Mesenteric fat pad (tissue), 1 donor: ENCODE measurements at regions not wholly inside any gene's neighbourhood (a gene's known extent, or its start where the extent isn't known, plus 50 kb on each side); places are given as distances from the start of the nearest gene placed in this dataset.
"Not testable (repeated sequence)": the region's sequence is repeated elsewhere in the genome, so short reads cannot be mapped to it uniquely, and the experiment has no call there.

Experiments used
- DNase-seq: peaks from one replicate; pipeline ENCODE4 v3.0.0-alpha.2; 2020; ENCODE audit warnings: low spot score
- donor health status: DM: yes; HTN: yes; CAD: no.

DNA sequence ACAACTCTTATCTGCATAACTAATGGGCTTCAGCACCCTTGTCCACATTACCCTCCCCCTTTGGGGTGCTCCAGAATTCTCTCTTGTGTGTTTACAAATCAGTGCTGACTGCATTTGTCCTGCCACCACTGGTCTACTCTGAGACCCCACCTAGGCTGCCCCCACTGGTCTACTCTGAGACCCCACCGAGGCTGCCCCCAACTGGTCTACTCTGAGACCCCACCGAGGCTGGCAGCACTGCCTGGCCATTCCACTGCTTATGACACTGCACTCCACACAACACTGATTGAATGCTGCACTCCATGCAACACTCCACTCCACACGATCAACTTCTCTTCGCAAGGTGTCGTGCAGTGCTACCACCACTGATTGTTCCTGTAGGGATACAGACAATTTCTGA, 1459.2 kb upstream of the SLC10A2 start:
- no peak for DNase-seq

DNA sequence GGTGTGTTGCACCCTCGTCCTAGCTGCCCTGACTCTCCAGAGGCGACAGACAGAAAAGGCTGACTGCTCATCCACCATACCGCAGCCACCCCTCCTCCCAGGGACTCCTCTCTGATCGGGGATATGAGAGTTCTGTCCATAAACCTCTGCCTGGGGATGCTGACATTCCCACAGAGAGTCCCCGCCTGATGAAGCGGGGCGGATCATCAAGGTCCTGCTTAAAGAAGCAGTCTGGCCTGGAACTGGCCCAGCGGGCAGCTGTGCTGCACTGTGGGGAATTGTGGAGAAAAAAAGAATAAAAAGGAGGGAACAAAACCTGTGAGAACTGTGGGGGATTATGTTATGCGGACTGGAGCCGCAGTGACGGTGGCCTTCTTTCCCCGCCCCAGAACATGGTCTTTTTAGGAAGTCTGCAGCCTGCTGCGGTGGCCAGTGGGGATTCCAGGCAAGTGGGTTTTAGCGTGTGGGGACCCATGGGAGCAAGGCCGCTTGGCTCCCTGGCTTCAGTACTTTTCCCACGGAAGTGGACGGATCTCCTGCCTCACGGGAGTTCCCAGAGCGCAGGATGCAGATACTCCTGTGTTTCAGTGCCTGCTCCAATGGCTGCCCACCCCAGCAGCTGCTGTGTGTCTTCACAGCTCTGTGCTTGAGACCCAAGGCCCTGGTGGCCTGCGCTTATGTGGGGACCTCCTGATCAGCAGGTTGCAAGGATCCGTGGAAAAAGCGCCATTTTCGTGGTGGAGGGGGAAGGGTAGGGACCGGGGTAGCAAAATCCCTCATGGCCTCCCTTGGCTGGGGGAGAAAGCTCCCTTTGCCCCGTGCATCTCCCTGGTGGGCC, 1456.2 kb upstream of the SLC10A2 start:
- peak; percentile 59 for DNase-seq

DNA sequence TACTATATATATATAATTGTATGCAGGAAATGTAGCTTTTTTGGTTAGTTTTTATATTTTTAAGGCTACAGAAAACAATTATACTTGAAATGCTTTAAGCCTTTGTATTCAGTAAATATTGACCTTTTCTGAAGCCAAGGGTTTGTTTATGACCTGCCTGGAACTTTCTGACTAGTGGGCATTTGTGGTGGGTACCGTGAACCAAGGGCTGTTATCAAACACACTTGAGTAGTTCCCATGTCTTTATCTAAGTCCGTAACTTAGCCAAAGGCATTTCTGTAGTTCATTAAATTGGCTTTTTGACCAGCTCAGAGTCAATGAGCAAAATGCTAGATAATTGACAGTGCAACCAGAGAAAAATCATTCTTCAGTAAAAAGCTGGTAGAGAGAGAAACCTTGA, 1444.2 kb upstream of the SLC10A2 start:
- DNase-seq = no peak

DNA sequence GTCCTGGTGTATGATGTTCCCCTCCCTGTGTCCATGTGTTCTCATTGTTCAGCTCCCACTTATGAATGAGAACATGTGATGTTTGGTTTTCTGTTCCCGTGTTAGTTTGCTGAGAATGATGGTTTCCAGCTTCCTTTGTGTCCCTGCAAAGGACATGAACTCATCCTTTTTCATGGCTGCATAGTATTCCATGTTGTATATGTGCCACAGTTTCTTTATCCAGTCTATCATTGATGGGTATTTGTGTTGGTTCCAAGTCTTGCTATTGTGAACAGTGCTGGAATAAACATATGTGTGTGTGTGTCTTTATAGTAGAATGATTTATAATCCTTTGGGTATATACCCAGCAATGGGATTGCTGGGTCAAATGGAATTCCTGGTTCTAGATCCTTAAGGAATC, 1427.3 kb upstream of the SLC10A2 start:
- DNase-seq = not testable (repeated sequence)

DNA sequence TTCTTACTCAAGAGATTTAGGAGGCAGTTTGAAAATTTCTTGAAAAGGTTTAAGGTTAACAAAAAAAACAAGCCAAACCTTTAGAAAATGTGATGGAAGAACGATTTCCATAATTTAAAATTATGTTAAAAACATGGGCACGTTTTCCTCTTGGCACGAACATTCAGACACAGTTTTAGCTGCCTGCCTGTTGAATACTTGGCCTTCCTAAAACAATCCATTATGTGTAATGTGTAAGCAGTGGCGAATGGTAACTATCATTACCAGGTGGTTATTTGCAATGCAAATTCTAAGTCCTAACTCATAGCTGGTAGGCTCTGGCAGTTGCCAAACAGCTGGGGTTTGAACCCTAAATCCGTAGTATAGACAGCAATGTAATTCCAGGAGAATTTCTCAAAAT, 1425.7 kb upstream of the SLC10A2 start:
- no peak for DNase-seq

DNA sequence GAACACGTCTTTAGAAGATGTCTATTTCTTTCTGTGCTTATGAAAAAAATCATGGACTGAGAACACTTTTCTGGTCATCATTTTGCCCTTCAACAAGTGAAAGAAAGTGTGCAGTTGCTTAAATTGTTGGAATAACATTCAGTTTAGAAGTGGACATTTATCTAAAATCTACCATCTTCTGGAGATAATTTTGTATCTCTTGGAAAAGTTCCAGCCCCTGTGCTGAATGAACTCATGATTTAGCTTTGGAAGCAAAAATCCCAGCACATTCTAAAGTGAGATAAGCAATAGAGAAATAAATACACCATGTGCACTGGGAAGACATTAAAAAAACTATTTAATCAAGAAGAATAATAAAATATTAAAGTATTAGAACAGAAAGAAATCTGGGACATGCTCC, 1420.8 kb upstream of the SLC10A2 start:
- DNase-seq = no peak

DNA sequence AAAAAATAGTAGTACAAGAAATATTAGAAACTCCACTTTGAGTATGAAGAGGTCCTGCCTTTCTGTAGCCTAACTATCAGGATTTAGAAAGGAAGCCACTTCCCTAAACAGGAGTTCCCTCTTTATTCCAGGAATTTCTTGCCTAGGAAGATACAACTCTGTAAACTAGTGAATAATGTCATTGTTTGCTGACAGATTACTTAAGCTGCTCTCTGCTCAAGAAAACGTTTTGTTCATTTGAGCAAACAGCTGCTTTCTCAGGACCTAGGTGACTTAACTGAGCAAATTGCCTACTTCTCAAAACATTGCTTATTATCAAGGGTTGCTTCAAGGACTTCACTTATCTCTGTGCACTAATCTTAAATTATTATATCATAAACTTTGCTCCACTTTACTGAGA, 1419.4 kb upstream of the SLC10A2 start:
- DNase-seq = no peak

DNA sequence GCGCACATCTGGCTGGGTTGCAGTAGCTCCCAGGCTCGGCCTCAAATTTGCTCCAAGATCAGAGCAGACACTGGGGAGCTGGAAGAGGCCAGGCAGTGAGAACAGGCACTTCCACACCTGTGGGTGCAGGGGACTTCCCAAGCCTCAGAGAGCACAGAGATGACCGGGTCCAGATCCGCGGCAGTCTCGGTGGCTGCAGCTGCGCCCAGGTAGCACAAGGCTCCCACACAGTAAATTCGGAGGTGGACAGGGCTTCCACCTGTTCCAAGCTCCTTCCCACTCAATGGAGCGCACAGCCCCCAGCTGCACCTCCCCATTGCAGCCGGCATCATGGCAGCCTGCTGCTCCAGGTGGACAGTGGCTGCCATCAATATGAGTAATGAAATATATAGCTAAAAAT, 1417.4 kb upstream of the SLC10A2 start:
- no peak for DNase-seq

DNA sequence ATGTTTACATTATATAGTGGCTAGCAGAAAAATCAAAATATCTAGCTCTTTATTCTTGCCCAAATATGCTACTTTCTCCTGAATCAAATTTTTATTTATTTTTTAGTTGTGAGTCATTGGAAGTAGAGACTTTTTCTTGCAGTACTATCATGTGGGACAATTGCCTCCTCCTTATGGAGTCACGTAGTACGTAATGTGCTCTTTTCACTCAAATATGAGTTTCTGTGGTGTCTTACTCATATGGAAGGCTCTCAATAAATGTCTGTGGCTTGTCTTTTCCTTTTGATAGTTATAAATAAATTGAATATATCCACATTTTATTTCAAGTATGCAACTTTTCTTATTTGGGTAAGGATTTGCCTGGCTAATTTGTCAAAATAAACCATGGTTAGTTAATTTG, 1411.0 kb upstream of the SLC10A2 start:
- DNase-seq = no peak

DNA sequence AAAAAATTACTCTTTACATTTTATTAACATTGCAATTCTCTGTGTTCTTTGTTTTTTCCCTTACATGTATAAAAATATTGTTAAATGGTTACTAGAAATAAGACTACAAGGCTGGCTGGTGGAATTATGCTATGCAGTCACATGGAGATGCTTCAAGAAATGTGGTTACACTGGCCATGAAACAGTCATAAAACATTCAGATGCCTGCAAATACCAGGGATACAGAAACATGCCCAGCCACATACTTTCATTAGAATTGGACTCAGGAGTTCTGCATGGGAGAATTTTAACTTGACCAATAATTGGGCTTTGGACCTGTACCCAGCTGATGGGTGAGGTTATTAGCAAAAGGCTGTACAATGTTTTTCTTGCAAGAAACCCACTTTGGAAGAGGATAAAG, 1407.7 kb upstream of the SLC10A2 start:
- DNase-seq = no peak

DNA sequence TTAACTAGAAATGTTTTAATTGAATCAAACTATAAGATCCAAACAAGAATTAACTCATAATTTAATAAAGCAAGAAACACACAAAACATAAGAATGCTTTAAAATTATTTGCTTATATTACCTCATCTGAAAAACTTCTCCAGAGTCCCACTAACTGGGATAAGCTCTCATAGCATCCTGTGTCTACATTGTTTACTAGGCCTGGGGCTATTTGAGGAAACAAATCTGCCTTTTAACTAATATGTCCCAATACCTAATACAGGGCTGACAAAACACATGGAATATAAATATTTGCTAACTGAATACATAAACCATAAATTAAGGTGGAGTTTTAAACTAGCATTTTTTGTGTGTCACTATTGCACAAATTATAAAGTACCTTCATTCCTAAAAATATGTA, 1399.8 kb upstream of the SLC10A2 start:
- no peak for DNase-seq

DNA sequence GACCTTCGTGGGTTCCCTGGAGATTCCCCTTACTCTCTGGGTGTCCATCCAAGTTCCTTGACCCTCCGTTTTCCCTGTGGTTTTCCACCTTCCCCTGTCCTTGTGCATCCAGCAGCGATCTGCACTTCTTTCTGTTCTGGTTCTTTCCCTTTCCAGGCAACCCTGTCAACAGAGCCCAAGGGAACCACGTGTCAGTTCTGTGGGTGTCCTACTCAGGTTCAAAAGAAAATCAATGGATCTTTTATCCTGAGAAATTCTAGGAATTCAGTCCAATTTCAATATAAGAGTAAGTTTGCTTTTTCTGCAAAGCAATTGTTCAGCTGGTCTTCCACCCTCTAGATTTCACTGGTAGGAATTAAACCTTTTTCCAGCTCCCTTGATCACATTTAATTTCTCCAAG, 1394.8 kb upstream of the SLC10A2 start:
- no peak for DNase-seq

DNA sequence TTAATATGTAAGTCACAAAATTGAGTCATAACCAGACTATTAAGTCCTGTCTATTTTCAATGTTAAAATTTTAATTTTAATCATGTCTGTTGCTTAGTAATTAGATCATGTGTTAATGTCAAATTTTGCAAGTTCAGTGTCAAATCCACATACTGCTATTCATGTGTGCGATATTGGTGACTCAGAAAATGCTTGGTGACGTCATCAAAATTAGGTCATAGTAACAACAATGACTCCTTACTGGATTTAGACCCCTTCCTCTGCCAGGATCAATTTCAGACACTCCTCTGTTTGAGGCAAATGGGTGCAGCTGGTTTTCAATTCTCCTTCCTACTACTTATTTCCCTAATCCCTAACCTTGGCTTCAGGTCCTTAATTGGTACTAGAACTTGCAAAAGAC, 1394.3 kb upstream of the SLC10A2 start:
- no peak for DNase-seq

DNA sequence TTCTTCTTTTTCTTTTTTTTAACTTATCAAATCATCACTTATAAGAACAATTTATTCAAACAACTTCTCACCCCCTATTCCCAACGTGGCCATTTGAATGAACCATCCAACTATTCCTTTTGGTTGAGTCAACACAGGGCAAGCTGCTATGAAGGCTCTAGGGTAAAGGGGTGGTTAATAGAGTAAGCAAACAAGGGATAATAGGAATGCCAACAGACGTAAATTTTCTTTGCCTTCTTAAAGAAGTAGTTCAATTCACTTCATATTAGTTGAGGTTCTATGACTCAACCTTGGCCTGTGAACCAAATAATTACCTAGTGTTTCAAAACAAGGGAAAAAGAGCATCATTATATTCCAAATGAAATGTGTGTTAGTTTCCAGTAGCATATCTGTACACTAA, 1383.8 kb upstream of the SLC10A2 start:
- no peak for DNase-seq

DNA sequence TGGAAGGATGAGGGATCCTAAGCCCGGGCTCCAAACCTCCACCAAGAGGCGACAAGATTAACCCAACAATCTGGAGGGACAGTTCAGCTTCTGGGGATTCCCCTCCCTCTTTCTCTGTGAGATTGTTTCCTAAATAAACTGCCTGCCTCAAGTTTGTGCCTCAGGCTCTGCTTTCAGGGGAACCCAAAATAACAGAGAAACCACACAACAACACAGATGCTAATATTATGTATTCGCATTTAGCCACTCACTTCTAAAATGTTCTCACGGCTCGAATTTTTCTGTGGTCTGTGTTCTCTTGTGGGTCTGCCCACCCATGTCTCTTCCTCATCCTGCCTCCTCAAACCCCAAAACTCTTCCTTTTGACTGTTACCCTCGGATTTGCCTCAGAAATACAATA, 1381.1 kb upstream of the SLC10A2 start:
- DNase-seq = no peak

DNA sequence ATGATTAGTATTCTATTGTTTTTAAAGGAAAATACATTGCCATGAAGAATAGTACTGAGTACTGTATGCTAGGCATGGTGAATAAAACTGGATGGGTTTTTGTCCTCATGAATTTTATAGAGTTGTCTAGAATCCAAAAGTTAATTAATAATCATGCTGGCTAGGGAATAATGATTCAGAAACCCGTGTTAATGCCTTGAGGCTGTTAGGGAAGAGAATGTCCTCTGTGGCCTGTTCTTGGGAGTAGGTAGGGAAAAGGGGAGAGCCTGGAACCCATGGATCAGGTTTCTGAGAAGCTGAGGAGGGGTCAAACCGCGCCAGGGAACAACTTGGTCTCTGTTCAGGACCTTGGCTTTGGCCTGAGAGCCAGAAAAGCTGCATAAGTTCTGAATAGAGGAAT, 1376.3 kb upstream of the SLC10A2 start:
- no peak for DNase-seq

DNA sequence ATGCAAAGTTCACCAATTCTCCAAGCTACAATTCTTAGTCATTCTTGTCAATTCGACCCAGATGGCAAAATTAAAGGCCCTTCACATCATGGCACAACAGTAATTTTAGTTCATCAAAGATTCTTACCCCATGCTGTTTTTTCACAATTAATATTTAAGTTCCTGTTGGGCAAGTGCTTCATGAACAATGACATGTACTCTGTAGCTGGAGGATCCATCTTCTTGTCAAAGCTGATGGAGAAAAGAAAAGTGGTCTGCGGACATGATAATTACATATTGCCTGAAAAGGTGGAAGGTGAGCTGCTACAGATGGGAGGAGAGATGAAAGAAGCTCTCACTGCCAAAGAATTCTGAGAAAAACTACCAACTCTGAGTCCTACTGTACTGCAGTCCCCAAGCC, 1370.3 kb upstream of the SLC10A2 start:
- DNase-seq = no peak

DNA sequence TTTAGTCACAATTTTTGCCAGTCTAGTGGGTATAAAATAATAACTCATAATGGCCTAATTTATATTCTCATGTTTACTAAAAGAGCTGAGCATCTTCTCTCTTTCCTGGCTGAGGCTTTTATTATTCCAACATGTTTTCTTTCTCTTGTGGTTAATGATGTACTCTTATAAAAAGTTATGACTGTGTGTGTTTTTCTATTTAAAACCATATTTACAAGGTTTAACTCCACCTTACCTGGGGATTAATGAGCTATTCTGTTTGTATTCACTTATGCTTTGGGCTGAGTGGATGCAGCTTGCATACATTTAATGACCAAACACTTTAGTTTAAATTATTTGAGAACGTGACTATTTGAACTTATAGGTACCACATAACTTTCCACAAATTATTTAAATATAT, 1365.7 kb upstream of the SLC10A2 start:
- no peak for DNase-seq

DNA sequence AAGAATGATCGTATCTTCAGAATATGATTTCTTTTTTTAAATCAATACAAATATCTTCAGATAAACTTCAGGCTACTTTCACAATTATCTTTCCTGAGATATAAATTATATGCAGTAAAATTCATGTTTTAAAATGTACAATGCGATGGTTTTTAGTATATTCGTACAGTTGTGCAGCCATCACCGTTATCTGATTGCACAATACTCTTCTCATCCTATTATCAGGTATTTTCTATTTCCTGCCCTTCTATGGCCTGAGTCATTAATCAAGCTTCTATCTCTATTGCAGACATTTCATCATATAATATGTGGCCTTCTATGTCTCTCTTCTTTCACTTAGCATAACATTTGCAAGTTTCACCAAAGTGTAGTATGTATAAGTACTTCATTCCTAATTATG, 1360.2 kb upstream of the SLC10A2 start:
- DNase-seq = no peak

DNA sequence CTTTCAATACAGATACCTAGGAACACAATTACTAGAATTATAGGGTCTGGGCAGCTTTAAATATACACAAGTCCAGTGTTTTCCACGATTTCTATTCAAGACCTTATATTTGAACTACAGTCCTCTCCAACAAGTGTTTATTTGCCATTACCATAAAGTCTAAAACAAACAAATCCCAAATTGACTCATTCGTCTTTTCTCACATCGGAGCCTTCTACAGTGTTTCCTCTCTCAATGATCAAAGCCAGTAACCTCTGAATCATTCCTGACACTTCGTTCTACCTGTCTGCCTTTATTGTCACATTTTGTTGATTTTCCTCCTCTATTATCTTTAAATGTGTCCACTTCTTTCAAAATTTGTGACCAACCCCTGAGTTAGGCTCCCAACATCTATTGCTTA, 1356.5 kb upstream of the SLC10A2 start:
- no peak for DNase-seq

DNA sequence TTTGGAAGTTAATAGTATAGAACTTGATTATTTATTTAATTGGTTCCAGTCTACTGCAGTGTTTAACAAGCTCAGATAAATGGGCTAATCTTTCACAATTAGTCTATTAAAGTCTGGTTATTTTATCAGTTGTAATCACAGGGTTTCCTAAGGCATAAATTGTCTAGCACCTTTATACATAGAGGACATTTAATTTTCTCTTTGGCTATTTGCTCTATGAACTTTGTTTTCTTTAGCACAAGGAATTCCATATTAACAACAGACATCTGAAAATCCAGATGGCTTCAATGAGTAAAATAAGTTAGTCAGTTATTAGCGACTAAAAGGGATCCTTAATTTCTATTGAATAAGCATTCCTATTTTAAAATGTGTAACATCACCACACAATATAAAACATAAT, 1350.8 kb upstream of the SLC10A2 start:
- DNase-seq = no peak

DNA sequence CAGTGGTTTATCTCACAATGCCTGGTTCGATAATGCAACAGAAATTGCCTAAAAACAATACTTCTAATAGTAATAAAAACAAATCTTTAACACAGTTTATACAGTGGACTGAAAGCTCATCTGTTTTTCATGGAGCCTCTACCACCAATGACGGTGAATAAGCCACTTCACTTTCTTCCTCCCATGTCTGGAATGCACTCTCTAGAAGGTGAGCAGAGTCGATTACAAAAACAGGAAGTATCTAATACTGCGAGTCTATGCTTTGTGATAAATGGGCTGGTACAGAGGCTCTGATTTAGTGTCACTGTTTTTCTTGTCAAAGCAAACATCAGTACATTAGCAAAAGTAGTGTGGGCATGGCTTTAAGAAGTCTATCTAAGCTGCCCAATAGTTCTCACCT, 1348.6 kb upstream of the SLC10A2 start:
- DNase-seq = no peak

DNA sequence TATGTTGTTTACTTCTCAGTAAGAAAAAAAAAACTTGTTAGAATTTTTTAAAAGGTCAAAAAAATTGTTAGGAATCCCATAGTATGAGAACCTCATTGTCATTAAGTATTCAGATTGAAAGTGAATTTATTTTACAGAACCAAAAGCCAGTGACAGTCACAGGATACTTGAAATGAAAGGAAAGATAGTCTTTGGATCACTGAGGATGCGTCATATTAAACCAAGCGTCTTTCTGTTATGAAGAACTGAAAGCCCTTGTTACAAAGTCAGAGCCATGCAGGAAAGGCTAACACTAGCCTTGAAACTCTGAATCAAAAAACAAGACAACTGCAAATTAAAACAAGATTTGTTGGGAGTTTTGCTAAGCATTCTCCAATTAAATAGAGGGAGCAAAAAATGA, 1348.0 kb upstream of the SLC10A2 start:
- no peak for DNase-seq
